GM18907 (cell line): ENCODE measurements at regions not wholly inside any gene's neighbourhood (a gene's known extent, or its start where the extent isn't known, plus 50 kb on each side); places are given as distances from the start of the nearest gene placed in this dataset.
"Not testable (repeated sequence)": the region's sequence is repeated elsewhere in the genome, so short reads cannot be mapped to it uniquely, and the experiment has no call there.

Experiments used
- ATAC-seq: cut with Tn5 transposase; IDR thresholded peaks from one replicate; pipeline ENCODE4 v1.9.1; 2021; ENCODE audit warnings: mild to moderate bottlenecking, moderate library complexity; ENCODE audit not compliant: unreplicated experiment

GRCh38 chr18:27585602-27586173 is 400.6 kb upstream of the CHST9 start:
- no peak for ATAC-seq

DNA sequence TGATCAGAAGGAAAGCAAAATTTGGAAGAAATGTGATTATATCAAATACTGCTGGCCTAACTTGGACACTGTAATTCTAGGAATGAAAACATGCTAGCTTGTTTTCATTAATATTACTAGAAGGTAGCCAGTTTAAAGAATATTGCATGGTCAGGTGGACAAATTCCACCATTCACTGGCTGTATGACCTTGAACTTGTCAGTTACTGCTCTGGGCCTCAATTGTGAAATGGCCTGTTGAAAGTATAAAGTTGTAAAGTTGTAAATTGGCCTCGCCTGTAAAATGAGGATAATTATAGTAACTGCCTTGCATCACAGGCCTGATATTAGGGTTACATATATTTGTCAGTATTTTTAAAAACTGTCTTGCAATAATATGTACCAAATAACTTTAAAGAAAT is 398.4 kb upstream of the CHST9 start:
- ATAC-seq: no peak

DNA sequence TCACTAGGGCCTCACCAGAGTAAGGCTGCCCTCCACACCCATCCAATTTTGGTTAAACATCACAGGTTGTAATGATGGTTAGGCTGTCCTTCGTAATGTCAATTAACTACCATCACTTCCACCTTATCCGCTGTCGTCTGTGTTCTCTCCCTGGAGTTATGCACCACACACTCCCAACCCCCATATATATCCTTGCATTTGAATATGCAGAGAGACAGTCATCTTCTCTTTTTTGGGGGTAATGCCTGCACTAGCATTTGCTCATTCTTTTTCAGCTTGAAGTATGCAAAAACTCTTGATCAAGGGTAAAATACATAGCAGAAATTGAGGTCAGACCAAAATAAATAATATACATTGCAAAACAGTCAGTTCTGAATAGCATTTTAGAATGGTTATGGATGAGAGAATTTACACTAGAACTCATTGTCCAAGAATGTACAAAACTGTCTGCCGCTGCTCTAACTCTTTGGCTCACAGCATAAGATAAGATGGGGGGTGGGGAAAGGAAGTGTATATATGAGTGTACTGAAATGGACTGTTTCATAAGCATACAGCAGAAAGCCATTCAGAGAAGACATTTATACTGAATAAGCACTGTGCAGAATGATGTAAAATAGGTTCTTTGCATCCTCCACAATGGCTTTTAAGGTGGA is 397.8 kb upstream of the CHST9 start:
- no peak for ATAC-seq

DNA sequence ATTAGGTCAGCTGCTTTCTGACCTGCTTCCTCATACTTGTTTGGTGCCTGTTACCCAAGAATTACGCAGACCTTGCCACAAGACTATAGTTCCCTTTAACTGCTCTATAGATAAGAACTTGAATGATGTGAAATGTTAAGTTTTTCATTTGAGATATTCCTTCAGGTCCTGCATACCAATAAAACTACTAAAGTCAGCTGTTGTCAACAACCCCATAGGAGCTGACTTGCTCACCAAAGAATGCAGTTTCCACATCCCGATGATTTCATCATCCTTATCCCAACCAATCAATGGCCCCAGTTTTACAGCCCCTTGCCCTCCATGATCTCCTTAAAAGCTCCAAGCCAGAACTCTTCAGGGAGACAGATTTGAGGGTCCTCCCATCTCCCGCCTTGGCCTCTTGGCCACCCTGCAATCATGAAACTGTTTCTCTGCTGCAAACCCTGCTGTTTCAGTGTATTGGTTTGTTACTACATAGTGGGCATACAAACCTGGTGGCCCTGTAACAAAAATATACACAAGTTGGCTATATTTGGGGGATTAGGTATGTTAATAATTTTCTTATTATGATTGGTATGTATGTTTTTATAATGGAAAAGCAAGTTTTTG is 396.3 kb upstream of the CHST9 start:
- ATAC-seq: no peak

- no peak for ATAC-seq
These were observed 394.3 kb upstream of the CHST9 start for GRCh38 chr18:27579364-27579763.

- ATAC-seq: no peak
These were observed 392.6 kb upstream of the CHST9 start for GRCh38 chr18:27577752-27578151.

GRCh38 chr18:27577265-27577664 is 392.2 kb upstream of the CHST9 start:
- no peak for ATAC-seq

- no peak for ATAC-seq
These were observed 382.3 kb upstream of the CHST9 start for GRCh38 chr18:27567434-27567833.

DNA sequence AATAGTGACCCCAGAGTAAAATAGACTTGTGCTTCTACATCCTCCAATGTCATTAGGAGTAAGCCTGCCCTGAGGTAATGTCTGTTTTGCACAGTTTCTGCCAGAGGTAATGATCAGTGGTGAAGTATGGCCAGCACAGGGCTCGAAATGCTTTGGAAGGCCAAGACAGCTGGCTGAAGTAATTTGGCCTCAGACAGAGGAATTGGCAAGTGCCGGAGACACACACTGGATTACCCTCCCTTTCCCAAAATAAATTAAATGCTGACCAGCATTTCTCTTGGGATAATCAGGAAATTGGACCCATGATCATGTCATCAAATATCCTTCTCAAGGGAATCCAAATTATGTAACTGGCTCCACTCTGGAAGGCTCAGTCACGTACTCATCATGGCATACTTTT is 379.0 kb upstream of the CHST9 start:
- ATAC-seq: no peak

DNA sequence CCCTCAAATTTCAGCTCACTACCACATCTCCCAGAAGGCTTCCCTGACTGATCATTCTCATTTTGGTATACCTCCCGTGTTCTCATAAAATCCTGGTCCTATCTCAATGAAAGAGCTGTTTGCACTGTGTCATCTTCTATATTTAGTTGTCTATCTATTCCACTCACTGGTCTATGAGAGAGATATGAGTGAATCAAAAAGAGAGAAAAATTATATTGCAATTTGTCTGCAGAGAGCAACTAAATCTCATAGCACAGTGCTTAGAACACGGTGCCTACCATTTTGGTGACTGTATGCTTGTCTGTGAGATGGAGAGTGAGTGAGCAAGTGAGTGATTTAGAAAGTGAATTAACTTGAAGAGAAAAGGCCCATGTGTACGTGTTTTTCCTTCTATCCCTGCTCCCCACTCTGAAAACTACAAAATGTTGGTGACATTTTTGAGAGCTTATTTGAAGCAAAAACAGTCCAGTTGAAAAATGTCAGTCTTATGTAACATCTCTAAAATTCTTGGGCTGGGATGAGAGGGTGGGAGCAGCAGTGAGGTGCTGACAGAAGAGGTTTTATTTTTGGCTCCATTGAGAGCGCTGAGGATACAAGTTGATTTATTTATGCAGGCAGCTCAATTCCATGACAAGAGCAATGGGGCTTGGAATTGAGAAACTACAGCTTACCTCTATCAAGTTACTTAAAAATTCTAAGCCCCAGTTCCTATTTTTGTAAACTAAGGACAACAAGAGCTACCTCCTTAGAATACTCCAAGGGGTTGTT is 373.5 kb upstream of the CHST9 start:
- ATAC-seq: no peak

- ATAC-seq: no peak
These were observed 371.6 kb upstream of the CHST9 start for GRCh38 chr18:27556741-27557140.

DNA sequence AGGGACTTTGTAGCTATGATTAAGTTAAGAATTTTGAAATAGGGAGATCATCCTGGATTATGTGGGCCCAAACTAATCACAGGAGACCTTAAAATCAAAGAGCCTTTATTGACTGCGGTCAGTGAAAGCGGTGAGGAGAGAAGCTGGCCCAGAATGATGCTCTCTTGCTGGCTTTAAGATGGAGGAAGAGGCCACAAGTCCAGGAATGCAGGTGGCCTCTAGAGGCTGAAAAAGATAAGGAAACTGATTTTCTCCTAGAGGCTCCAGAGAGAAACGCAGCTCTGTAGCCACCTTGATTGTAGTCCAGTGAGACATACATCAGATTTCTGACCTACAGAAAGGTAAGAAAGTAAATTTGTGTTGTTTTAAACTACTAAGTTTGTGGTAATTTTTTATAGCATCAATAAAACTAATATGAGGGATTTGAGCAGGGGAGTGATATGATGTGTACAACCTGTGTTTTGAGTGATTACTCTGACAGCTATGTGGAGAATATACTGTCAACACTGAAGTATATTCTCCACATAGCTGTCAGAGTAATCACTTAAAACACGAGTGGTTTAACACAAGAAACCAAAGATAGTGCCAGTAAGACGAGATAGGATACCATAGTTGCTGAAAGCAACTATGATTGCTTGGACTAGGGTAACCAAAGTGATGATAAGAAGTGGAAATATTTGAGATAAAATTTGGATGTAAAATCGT is 364.4 kb upstream of the CHST9 start:
- no peak for ATAC-seq

DNA sequence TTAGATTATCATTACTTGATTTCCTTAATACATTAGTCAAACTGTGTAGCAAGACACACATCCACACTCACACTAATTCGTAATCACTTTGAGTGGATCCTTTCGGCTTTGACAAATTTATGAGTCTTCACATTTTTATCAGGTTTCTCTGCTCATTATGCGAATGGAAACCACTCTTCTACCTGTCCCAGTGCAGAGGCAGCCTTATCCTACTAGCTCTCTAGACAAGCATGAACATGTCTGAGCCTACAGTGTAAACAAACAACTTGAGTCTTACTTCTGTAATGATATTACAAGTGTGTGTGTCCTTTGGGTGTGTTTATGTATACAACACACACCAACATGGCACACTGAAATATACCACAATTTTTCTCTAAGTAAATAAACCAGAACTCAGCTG is 361.9 kb upstream of the CHST9 start:
- no peak for ATAC-seq

DNA sequence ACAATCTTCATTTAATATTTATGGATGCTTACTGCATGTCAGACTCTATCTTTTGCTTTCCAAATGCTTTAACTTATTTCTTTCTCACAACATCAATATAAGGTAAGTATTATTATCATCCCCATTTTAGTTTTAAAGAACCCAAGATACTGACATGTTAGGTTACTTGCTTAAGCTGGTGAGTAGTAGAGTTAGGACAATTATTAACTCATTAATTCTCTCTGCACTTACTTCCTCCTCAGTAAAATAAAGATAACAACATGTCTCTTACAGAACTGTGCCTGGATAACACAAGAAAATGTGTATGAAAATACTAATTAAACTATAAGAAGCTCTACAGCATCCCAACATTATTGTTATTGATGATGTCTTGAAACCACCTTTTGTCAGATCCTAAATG is 359.1 kb upstream of the CHST9 start:
- no peak for ATAC-seq

- no peak for ATAC-seq
These were observed 356.2 kb upstream of the CHST9 start for GRCh38 chr18:27541293-27541692.

GRCh38 chr18:27540111-27540510 is 355.0 kb upstream of the CHST9 start:
- ATAC-seq: no peak

GRCh38 chr18:27528925-27529521 is 343.9 kb upstream of the CHST9 start:
- ATAC-seq: no peak

DNA sequence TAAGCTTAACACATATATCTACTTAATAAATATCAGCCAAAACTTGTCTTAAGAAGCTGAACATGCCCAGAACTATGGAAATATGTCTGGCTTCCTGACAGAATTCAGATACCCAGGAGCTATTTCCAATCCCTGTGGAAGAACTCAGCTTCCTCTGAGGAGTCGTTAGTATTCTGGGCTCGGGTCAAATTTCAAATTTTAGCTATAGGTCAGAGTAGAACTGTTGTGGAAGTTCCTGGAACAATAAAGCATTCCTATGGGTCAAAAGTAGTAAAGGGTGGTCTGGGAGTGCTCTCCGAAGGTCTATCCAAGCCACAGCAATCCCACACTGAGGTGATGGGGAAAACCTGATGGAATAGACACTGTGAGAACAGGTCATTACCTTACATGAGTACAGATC is 342.7 kb upstream of the CHST9 start:
- ATAC-seq: no peak

DNA sequence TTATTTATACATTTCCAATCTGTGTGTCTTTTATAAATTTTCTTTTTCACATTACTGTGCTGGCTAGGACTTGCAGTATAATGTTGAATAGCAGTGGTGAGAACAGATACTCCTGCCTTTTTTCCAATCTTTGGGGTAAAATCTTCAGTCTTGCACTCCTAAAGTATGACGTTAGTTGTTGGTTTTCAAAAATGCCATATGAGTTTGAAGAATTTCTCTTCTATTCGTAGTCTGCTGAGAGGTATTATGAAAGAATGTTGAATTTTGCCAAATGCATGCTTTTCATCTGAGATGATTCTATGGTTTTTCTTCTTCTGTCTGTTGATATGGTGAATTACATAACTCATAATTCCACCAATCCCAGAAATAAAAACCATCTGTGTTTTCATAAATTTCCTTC is 335.3 kb upstream of the CHST9 start:
- no peak for ATAC-seq

DNA sequence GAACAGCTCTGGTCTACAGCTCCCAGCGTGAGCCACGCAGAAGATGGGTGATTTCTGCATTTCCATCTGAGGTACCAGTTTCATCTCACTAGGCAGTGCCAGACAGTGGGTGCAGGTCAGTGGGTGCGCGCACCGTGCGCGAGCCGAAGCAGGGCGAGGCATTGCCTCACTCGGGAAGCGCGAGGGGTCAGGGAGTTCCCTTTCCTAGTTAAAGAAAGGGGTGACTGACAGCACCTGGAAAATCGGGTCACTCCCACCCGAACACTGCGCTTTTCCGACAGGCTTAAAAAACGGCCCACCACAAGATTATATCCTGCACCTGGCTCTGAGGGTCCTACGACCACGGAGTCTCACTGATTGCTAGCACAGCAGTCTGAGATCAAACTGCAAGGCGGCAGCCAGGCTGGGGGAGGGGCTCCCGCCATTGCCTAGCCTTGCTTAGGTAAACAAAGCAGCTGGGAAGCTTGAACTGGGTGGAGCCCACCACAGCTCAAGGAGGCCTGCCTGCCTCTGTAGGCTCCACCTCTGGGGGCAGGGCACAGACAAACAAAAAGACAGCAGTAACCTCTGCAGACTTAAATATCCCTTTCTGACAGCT is 325.0 kb upstream of the CHST9 start:
- ATAC-seq: not testable (repeated sequence)

- no peak for ATAC-seq
These were observed 316.6 kb upstream of the CHST9 start for GRCh38 chr18:27501671-27502070.
